Anterior cingulate cortex (tissue), 58 donors: ENCODE measurements at regions not wholly inside any gene's neighbourhood (a gene's known extent, or its start where the extent isn't known, plus 50 kb on each side); places are given as distances from the start of the nearest gene placed in this dataset.
"Not testable (repeated sequence)": the region's sequence is repeated elsewhere in the genome, so short reads cannot be mapped to it uniquely, and the experiment has no call there.

ENCODE experiments used
- DNase-seq, 58 donors: peaks; one replicate each; lab custom pipeline; 2025; lab: John Stamatoyannopoulos, UW

- DNase-seq: no peak
Observed at GRCh38 chr18:73168236-73168635, 300.4 kb upstream of the NETO1 start.

- DNase-seq: no peak
Observed at GRCh38 chr18:73164430-73164829, 296.6 kb upstream of the NETO1 start.

GRCh38 chr18:73163236-73163635 is 295.4 kb upstream of the NETO1 start:
- DNase-seq: no peak

DNA sequence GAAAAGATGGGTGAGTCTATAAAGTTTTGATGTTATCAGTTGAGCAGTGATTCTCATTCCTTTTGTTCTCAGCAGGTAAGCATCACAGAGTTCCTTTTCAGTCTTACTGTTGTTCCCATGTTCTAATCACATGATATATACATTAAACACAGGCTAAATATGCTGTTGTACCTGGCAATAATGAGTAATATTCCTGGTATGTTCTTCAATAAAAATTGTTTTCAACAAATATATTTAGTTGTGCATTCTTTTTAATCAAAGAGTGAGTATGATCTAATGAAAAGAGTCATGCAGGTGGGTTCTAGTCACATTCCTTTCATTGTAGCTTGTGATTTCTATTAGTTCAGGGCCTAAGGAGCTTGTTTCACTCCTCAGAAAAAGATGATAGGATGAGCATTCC is 288.3 kb upstream of the NETO1 start:
- no peak for DNase-seq

GRCh38 chr18:73153271-73153670 is 285.5 kb upstream of the NETO1 start:
- no peak for DNase-seq

- no peak for DNase-seq
Observed at GRCh38 chr18:73151086-73151485, 283.3 kb upstream of the NETO1 start.

- no peak for DNase-seq
Observed at GRCh38 chr18:73150199-73150598, 282.4 kb upstream of the NETO1 start.

GRCh38 chr18:73147590-73147989 is 279.8 kb upstream of the NETO1 start:
- DNase-seq: no peak

DNA sequence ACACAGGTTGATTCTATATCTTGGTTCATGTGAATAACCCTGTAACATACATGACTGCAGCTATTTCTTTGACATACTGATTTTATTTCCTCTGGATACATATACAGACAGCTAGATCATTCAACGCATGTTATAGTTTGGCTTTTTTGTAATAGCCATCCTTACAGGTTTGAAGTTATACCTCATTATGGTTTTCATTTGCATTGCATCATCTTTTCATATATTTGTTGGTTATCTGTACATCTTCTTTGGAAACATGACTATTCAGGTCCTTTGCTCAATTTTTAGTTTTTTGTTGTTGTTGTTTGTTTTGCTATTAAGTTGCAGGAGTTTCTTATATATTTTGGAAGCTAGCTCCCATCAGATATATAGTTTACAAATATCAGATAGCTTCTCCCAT is 276.2 kb upstream of the NETO1 start:
- DNase-seq: no peak

DNA sequence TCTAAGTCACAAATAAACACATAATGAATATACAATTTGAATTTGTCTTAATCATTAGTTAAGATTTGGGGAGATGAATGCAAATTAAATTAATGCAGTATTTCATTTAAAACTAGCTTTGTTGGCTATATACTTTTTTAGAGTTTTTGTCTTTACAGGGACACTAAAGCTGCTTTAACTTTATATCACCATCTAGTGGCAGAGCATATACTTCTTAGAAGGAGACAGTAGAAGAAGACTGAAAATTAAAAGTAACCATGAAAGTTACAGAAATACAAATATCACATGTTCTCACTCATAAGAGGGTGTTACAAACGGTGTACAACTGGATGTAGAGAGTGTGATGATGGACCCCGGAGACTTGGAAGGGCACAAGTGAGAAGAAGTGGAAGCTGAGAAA is 268.3 kb upstream of the NETO1 start:
- no peak for DNase-seq

- no peak for DNase-seq
Observed at GRCh38 chr18:73124175-73124574, 256.4 kb upstream of the NETO1 start.

DNA sequence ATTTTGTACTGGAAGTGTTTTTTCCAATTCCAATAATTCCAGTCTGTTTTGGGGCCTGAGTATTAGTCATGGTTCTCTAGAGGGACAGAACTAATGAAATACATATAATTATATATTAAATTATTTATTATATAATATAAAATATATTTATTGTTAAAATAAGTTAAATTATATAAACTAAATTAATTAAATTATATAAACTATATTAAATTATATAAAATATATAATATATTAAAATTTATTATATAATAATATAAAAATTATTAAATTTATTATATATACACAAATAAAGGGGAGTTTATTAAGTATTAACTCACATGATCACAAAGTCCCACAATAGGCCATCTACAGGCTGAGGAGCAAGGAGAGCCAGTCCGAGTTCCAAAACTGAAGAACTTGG is 253.4 kb upstream of the NETO1 start:
- DNase-seq: no peak

DNA sequence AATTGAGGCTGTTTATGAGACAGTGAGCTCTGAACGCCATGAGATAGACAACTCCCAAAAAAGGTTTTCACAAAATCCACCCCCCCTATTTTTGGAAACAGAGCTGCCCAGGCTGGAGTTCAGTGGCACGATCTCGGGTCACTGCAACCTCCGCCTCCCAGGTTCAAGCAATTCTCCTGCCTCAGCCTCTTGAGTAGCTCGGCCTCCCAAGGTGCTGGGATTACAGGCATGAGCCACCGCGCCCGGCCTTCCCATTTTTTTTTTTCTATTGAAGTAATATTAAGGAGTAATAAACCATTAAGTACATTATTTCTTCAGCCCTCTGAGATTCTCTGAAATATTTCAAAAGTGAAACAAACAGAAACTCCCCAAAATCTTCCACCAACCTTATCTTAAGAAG is 252.8 kb upstream of the NETO1 start:
- no peak for DNase-seq

- DNase-seq: no peak
Observed at GRCh38 chr18:73119574-73119973, 251.8 kb upstream of the NETO1 start.

GRCh38 chr18:73118121-73118816 is 250.5 kb upstream of the NETO1 start:
- DNase-seq: no peak

DNA sequence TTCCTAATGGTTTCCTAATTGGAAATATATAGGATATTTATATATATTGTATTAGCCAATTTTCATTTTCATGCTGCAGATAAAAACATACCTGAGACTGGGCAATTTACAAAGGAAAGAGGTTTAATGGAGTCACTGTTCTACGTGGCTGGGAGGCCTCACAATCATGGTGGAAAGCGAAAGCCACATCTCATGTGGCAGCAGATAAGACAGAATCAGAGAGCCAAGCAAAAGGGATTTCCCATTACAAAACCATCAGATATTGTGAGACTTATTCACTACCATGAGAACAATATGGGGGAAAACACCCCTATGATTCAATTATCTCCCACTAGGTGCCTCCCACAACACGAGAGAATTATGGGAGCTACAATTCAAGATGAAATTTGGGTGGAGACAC is 242.5 kb upstream of the NETO1 start:
- DNase-seq: no peak

GRCh38 chr18:73101977-73102376 is 234.2 kb upstream of the NETO1 start:
- no peak for DNase-seq

DNA sequence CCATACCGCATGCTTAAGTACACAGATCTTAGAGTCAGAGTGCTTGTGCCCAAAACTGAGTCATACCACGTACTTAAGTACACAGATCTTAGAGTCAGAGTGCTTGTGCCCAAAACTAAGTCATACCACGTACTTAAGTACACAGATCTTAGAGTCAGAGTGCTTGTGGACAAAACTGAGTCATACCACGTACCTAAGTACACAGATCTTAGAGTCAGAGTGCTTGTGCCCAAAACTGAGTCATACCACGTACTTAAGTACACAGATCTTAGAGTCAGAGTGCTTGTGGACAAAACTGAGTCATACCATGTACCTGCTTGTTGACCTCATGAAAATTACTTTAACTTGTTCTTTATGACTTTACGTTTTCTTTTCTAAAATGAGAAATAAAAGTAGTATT is 233.7 kb upstream of the NETO1 start:
- DNase-seq: not testable (repeated sequence)

- no peak for DNase-seq
Observed at GRCh38 chr18:73099759-73100158, 232.0 kb upstream of the NETO1 start.

DNA sequence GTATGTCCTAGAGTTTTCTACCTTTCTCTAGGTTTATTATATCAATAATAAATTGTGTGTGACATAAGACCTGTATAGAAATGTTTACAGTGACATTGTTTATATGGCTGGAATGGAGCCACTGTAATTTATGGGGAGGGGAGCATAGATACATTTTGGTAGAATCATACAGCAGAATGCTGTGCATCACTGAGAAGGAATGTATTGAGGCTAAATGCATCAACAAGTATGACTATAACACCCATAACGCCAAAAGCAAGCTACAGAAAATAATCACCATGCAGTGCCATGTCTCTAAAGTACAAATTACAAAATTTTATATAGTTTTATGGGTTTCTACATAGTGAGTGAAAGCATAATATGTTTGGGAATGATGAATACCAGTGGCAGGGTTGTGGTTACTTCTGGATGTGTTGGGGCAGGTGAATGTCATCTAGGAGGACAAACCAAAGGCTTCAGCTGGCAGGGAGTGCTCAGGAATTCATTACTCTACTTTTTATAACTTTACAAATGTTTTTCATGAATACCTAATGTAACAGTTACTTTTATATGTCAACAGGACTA is 226.0 kb upstream of the NETO1 start:
- no peak for DNase-seq

DNA sequence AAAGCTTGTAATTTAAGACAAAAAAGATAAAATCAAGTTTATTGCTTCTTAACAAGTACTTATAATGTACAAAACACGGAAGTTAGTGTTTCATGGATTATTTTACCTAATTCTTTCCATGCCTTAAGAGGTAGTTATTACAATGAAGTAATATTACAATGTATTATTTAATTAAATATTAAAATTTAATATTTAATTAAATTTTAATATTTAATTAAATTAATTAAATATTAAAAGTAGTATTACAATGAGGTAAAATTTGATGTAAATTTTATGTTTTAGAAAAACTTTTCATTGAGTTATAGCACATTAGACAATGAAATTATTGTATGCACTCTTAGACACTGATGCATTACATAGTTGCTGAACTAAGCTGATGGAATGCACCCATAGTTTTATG is 220.7 kb upstream of the NETO1 start:
- no peak for DNase-seq

DNA sequence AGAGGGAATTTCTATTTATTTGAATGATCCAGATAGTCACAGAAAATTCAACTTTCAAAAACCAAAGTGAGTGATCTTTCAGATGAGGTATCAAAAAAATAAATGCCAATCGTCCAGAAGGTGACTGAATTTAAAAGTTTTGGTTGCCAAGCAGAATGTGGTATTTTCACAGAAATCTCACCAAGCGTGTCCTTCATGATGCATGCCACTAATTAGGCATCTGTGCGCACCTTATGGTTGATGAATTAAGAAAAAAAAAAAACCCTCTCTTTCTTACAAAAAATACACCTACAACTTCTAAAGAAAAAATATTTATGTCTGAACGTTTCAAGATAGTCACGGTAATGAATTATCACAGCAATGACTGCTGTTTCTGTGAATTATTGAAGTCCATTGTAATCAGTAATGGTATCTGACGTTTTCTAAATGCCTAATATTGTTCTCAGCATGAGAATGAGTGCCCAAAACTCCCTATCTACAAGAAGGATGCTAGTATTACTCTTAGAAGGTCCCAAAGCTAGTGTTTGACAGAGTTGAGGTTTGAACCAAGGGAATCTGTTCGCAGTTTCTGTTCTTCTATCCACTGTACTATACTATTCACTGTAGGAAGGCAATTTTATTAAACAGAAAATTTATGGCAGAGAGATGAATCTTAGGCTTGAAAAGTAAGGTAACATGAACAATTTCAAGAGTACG is 219.6 kb upstream of the NETO1 start:
- DNase-seq: no peak
